ENCODE measurements at regions not wholly inside any gene's neighbourhood (a gene's known extent, or its start where the extent isn't known, plus 50 kb on each side); places are given as distances from the start of the nearest gene placed in this dataset.

DNA sequence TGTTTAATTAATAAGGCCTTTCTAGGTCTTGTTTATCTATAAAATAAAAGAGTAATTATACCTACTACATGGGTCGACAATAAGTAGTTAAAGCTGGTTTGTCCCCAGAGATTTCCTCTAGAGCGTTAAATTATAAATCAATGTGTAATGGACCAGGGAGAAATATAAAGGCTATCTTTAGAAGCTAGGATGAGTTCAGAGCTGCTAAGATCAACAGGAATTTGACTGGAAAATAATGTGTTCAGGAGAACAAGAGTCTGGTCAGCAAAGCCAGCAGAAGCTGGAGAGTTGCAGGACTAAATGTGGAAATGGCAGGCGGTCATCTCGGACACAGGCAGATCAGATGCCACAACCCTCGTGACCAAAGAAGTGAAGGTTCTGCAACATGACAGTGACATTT lies 428.8 kb downstream of the EPM2A start:
- DNase-seq, result no peak

DNA sequence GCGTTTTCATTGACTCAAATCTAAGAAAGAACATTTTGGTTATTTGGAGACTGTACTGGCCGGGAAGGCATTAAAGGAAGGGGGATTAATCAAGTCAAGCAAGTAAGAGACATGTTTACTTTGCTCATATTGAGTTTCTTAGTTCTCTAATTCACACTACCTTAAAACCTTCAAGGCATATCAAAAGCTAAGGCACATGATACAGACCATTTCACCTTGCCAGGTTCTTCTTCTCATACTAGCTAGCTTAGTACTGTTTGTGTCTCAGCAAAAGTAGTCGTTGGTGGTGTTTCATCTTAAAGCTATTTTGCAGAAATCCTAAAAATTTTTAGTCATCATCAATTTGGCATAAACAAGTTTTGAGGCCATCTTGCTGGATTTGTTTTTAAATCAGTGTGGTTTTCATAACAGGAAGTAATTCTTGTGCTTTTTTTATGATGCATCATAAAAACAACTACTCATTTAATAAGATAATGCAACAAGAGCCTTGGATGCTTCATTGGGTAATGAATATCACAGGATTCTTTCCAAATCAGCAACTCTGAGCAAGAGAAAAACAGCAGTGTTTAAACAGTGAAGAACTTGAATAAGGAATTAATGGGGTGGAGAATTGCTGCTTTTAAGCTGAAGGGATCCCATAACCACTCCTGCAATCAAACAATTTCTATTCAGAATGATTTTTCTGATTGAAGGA lies 425.3 kb downstream of the EPM2A start:
- DNase-seq, result no peak

DNA sequence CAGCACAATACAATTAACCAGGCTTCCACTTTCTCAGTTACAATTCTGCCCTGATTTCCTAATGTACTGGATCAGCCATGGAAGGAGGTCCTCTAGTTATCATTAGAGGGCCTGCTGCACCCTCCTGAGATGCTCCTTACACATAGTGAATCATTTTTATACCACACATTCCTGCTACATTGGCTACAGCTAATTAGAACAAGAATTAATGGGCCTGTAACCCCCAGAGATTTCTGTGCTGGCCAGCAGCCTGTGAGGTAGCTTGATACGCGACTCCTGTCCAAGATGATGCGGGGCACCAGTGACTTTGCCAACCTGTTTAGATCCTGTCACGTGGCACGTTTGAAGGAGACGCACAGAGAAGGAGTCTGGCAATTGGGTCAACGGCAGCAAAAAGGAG lies 422.8 kb downstream of the EPM2A start:
- no peak for DNase-seq

DNA sequence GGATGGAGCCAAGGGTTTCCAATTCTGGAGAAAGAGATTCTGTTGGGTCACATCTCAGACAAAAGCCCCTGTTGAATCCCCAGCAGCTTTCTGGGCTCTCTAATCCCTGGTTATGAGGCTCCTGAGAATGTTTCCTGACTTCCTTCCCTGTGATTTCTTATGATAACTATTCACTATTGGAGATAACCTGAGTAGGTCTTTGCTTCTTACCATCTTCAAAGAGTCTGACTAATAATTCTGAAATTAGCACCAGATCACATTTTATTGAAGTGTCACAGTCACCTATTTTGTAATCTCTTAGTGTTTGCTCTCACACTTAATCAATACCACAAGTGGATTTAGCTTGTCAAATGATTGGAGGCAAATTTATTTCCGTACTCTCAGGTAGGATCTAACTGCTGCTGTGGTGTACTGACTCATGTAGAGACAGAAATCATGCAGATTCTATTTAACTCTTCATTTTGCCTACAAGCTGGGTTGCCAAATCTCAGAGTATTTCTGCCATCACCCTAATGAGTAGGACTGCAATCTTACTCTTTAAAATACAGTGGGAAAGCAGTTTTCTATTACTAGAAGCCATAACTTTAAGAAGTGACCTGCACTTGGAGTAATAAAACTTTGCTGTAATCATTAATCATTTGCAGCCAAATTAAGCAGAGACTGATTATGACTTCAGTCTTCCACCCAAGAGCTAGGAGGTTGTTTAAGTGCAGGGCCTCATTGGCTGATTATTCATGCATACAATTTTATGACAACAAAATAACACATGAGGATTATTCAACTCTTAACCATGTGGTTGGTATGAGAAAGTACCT lies 422.1 kb downstream of the EPM2A start:
- no peak for DNase-seq

DNA sequence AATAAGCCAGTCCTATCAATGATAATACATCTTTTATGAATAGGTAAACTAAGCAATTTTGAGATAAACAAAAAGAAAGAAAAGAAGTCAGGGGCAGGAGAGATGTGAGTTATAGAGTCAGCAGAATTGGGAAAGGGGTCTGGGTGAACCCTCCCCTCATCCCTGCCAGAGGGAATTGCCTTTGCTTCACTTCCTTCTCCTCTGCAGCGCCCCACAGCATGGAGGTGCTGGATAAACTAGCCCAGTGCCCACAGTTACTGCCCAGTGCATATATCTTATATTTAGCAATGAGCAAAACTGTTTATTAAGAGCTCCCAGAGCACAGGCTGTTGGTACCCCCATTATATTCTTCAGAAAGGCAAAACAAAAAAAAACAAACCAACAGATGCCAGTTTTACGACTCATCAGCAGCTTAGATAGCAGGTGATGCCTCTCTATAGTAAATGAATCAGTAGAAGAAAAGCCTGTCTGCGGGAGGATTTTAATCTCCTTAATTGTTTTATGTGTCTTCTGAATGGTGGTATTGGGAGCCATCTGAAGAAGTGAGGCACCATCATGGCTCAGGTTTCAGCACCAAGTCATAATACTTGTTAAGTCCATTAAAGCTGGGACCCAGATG lies 419.2 kb downstream of the EPM2A start:
- no peak for DNase-seq

DNA sequence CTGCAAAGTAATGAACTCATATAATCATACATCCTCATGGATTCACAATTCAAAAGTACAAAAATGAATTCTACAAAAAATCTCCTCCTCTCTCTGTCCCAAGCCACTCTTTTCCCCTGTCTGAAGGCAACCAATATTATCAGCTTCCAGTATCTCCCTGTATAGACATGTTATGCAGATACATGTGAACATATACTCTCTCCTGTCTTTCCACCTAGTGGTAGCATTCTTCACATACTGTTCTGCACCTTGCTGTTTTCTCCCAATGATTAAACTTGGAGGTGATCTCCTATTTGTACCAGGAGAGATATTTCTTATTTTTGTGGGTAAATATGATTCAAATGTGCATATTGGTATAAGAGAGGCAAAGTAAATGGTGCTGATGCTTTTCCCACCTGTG lies 416.4 kb downstream of the EPM2A start:
- DNase-seq, result no peak

DNA sequence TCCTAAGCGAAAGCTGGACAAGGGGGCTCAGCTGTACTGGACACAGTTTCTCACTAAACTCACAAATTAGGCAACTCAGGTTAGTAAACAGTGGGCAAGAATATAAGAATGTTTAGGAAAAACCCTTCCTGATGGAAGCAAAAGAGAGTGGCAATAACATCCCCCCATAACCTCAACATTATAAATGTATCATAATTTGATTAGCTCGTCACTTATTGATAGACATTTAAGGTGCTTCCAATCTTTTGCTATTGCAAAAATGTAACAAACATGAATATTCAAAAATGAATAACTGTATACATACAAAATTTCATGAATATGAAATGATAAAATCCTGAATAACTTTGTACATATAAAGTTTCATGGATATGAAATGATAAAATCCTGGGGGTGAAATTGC lies 415.7 kb downstream of the EPM2A start:
- no peak for DNase-seq

DNA sequence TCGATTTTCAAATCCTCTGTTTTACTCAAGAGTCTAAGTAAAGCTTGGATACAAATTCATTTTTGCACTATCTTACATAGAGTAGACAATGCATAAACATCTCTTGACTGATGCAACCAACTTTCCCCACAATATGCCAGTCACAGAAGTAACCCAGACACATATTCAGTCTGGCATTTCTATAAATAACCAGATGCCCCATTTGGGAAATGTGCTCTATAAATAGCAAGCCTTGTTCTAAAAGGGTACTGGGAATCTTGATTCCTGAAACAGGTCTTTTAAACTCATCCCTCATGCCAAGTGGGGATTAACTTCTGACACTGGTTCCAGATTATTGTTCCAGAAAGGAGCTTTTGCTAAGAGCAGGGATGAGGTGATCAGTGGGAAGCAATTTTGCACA lies 411.7 kb downstream of the EPM2A start:
- DNase-seq, result no peak

DNA sequence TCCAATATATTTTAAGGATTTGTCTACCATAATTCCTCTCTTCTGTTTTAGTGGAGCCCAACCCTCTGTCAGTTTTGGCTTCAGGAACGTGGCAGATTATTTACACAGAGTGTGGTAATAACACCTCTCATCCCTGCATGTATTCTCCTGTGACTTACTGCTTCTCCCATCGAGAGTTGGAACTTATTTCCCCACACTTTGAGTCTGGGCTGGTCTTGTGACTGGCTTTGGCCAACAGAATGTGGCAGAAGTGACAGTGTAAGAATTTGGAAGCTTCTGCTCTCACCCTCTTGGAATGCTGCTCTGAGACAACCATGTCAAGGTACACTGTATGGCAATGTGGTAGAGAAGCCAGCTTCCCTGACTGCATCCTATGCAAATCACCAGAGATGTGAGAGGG lies 407.7 kb downstream of the EPM2A start:
- no peak for DNase-seq

DNA sequence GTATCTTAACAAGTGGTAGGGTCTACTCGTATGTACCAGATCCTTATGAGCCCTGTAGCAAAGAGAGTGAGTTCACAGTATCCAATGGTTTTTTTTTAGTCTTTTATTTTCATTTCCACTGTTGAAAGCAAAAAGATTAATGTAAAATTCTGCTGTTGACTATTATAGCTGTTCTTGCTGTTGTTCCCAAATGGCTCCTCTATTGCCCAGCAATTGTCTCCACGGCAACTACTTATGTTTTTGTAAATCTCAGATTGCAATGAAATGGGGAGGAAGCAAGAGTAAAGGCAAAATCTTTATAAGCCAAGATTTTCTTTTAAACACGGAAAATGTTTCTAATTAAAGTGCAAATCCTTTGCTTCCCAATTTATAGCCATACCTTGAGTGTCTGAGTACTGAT lies 406.1 kb downstream of the EPM2A start:
- DNase-seq, result no peak

DNA sequence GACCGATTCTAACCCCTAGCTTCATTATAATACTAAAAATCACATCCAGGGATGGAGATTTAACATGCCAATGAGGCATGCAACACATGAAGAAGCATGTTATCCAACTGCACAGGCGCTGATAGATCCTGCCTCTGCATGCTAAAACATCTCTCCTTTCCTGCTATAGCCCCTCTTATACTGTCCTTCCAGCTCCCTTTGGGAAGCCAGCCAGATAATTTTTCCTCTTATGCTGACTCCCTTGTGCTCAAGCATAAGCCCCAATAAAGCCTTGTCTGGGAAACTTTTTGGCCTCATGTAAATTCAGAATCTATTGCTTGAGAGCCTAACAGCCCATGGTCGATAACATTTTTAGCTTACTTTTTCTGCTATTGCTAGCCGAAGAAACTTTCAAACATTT lies 404.3 kb downstream of the EPM2A start:
- DNase-seq, result no peak

DNA sequence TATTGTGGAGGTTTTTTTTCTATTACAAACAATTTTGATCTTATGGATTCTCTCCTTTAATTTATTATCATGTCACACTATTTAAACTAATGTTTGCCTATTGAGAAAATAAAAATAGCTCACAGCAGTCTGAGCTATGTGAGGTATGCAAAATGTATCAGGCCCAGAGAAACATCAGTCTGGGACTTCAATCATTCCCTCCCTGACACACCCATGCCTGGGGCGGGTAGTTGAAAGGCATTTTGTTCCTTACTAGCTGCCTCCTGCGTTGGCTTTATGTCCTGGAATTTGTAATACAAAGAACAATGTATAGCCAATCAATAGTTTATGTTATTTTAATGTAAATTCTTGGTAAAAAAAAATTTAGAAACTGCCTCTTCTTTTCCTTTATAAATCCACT lies 403.3 kb downstream of the EPM2A start:
- DNase-seq, result no peak

DNA sequence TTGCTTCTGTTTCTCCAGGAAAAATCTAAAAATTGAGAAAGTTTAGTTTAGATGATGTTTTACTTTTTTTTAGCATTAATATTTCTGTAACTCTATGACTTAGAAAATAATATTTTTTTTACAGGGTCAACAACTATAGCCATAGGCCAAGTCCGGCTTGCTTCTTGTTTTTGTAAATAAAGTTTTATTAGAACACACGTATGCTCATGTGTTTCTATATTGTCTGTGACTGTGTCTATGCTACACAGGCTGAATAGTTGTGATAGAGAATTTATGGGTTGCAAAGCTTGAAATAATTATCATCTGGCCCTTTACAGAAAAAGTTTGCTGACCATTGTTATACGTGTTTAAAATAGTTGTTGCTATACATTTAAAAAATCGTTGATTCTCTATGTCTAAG lies 399.2 kb downstream of the EPM2A start:
- no peak for DNase-seq

DNA sequence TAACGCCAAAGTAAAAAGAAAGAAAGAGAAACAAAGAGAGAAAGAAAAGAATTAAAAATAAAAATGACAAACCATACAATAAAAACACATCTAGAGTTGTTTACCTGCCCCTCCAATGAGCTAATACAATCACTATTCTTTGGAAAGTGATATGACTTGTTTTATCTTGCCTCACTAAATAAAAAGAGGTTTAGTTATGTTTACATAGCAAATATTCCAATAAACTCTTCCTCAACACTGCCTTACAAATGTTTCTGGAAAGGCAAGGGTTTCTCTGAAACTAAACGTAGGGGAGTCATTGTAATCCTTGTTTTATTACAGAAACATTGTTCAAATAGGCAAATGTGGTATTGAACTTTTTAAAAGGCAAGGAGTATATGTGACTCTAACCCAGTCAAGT lies 396.2 kb downstream of the EPM2A start:
- DNase-seq, result no peak

DNA sequence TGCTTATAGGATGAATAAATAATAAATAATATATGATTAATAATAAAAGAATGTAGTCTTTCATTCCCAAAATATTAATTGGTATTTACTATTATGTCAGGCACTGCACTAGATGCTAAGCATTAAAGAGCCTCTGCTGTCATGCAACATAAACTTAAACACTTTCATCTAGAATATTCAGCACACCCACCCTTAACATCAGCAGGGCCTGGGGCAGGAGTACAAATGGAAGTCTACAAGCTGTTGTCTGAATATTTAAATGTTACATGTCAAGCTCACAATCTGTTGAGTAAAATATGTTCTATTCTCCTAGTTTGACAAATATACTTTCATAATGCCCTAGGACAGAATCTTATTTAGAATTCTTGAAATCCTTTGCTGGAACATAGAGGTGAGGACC lies 395.1 kb downstream of the EPM2A start:
- DNase-seq, result no peak

DNA sequence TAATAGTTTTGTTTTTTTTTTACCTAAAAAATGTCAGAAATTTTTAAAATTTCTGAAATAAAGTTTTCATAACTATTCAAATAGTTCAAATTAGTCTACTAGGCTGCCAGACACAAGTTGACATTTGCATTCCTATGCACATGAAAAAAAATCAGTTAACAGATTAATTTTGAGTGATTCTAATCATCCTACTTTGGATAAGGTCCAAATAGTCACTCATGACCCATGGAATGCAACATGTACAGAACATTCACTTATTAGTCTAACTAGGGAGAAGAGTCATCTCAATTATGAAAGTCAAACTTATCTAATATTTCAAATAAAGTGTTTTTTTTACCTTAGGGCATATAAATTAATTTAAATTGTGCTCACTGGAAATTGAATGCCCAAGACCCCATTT lies 390.2 kb downstream of the EPM2A start:
- DNase-seq, result no peak

DNA sequence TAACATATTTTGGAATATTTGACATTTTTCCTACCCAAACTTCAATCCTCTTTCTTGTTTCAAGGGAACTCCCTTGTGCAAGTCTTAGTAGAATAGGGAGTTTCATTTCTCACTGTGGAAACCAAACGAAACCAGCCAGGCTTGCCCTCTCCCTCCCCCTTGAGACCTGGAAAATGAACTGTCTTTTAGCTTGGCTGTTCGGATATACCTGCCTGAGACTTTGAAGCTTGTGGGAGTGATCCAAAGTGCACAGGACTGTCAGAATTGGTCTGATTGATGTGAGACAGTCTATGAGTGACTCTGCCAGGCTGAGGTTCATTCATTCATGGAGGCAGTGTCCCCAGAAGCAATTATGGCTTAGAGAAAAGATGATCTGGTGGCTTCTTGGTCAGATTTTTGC lies 388.1 kb downstream of the EPM2A start:
- DNase-seq, result no peak

DNA sequence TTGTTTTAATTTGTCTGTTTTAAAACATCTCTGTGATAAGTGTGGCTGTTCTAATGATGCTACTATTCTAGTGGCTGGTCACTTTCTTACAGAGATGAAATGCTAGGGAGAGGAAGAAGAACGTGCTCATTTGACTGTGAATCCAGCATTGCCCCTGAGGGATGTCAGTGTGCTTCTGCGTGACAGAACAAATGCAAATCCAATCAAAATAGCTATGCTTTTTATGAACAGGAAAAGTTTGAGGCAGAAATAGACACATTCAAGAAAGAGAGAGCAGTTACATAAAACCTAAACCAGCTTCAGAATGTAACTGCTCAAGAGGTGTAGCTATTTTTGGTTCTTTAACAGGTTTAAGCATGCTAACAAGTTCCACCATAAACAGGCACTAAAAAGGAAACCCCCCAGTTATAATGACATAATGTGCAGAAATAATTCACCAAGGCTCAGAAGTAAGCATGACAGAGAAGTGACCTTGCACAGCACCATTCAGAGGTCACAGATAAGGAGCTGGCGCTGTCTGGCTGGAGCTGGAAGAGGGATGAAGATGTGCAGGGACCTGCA lies 385.3 kb downstream of the EPM2A start:
- DNase-seq, result no peak

DNA sequence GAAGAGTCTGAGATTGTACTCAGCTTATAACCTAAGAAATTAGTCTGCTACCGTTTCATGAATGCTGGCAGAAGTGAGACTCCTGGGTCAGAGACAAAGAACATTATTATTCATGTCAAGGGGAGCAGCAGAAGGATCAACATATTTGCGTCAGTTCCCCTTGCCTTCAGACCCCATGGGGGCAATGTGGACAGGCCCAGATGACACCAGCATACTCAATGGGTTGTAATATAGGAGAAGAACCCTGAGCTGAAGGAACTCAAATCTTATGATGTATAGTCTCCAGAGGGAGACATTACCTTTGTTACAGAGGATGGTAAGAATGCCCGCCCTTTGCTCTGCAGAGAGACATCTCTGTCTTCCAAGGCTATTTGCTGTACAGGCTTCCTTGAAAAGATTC lies 384.4 kb downstream of the EPM2A start:
- DNase-seq, result no peak

DNA sequence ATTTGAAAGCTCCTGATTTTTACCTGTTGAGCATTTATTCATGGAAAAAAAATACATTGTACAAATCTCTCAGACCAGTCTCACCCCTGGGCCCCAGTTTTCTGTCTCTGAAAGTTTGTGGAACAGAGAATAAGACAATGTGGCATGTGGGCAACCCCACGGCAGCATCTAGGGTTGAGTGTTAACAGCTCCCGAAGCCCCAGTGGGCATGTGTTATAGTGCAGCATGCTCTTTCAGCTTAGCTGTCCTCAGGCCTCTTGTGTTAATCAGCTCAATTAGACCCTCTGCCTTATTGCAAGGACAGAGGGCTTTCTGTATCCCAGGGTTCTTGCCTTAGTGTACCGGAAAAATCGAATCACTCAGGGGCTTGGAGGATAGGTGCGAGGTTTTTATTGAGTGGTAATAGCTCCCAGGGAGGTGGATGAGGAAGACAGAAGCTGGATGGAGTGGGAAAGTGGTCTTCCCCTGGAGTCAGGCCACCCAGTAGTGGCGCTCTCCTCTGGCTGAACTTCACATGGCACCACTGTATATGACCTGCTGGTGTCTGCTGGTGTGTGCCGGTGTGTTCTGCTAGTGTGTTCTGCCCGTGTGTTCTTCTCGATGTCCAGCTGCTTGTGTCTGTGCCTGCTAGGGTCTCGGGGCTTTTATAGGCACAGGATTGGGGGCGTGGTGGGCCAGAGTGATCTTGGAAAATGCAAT lies 382.8 kb downstream of the EPM2A start:
- no peak for DNase-seq

DNA sequence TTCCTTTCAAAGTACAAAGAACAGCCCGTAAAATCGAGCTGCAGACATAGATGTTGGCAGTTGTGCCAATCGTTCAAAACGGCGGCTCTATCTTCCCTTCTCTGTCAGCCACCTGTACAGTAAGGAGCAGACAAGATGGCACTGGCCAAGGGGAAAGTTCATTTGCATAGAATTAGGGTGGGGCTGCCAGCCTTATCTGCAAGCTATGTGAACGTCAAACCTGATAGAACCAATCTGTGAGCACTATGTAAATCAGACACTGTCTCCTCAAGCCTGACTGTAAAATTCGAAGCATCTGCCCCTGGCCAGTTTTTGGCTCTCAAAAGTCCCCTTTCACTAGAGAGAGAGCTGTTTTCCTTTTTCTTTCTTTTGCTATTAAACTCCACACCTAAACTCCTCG lies 374.5 kb downstream of the EPM2A start:
- no peak for DNase-seq

DNA sequence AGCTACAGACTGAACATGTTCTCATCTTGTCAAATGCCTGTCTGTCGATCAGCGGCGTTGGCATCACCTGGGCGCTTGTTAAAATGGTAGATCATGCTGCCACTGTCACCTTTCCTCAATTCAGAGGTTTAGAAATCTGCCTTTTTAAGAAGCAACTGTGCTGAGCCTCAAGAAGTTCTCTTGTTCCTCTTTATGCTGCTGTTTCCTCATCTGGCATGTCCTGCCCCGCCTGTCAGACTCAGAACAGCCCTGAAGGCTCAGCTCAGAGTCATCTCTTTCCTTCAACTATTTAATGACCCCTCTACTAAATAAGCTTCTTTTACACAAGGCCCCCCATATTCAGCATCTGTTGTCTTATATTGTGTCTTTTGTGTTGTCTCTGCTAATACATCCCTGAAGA lies 368.2 kb downstream of the EPM2A start:
- DNase-seq, result no peak

DNA sequence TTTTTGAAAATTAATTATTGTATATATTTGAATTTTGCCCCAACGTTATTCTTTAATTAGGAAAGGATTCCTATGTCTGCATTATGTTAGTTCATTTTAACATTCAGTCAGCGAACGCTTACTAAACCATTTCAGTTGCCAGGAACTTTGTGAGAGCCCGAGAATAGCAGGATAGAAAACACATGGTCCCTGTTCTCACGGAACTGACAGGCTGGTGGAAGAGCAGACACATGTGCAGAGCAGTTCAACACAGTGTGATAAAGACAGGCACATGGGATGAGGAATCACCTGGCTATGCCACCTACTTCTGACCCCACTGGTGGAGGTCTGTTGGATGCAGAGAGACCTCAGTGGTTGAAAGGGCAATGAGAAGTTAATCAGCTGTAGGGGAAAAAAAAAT lies 367.2 kb downstream of the EPM2A start:
- no peak for DNase-seq

All from activated CD4-positive, alpha-beta T cell treated with anti-CD3 and anti-CD28 coated beads for 4 hours (primary cell).